ENCODE measurements at regions not wholly inside any gene's neighbourhood (a gene's known extent, or its start where the extent isn't known, plus 50 kb on each side); places are given as distances from the start of the nearest gene placed in this dataset.
"Not testable (repeated sequence)": the region's sequence is repeated elsewhere in the genome, so short reads cannot be mapped to it uniquely, and the experiment has no call there.

DNA sequence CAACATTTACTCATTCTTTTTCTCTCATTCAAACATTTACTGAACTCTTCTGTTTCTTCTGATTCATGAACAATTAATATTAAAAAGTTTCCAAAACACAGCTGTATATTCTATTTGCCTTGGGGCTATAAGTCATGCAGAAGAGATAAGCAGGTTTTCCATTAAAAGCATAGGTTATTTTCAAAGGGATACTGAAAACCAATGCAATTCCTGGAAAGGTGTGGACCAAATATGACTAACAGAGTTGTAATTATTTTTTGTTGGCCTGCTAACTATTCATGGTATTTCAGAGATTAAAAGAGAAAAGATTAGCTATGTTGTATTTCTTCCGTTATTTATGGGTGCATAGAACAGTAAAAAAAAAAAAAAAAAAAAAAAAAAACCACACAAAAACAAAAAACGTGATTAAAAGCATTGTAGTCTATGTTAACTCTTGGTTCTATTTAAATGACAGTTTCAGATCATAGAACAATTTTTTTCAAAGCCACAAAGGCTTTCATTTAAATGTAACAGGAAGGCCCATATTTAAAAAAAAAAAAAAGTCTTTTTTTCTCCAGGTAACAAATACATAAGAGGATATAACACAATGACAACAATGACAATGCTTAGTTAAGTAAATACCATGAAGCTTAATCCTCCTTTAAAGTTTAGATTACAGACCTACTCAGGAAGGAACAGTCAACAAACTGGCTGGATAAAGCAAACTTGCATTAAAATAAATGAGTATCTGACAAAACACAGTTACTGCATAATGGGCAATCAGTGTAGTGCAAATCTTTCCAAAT is 1042.9 kb downstream of the GATA3 start:
- DNase-seq (ENCODE audit: low read depth in 2 of 2): no peak

DNA sequence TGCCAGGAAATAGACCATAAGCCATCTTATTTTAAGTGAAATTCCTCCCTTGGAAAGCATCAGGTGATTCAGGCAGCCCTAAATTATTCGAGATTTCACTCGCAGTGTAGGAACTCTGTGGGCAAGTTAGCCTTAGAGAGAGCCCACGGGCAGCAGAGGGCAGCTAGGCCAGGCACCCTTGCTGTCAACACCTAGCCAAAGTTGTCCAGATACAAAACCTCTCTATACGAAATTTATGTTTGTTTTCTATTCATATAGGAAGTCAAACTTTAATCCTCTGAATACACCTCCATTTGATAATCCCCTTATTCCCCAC is 1043.5 kb downstream of the GATA3 start:
- DNase-seq (ENCODE audit: low read depth in 2 of 2): no peak

DNA sequence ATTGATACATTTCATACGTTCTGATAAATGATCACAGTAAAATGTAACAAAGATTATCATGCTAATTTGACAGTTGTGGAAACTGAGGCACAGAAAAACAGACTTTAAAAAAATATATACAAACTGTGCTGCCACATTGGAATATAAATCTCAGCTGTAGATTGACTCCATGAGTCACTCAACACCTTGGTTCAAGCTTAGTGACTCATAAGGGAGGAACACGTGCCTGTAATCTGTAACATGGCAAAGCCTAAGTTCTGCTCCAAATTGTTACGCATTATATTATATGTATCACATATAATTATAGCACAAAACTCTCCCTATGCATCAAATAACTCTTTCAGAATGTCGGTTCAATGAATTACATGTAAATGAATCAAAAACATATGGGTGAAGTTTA is 1047.5 kb downstream of the GATA3 start:
- DNase-seq (ENCODE audit: low read depth in 2 of 2): no peak

DNA sequence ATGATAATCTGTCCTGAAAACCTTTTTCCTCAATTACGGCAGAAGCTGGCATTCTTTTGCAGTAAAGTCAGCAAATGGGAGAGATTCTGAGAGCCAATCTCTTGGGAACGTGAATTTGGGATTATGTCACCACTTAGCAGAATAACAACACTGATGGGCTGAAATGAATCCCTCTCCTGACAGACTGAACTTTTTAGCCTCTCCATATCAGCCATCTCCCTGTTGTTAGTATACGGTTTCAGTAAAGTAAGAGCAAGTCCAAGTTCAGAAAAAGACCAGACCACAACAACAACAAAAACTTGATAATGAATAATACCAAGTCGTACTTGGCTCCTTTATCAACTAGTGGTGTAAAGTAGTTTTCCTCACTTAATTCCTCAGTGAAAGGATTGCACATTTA is 1048.8 kb downstream of the GATA3 start:
- DNase-seq (ENCODE audit: low read depth in 2 of 2): no peak

DNA sequence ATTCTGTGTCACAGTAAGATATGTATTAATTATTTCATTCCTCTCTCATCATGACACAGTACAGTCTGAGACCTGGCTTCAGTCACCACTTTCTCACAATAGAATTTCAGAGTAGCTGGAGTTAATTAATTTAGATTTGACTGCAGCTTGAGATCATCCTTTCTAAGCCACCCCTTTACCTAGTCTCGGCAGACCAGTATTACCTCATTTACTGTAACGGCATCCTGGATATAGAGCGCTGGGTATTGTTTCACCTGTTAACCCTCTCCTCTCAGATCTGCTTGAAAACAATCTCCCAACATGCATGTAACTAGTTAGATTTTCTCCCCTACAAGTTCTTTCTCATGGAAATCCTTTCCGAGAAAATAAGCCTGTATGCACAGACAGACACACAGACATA is 1057.5 kb downstream of the GATA3 start:
- no peak for DNase-seq (ENCODE audit: low read depth in 2 of 2)

DNA sequence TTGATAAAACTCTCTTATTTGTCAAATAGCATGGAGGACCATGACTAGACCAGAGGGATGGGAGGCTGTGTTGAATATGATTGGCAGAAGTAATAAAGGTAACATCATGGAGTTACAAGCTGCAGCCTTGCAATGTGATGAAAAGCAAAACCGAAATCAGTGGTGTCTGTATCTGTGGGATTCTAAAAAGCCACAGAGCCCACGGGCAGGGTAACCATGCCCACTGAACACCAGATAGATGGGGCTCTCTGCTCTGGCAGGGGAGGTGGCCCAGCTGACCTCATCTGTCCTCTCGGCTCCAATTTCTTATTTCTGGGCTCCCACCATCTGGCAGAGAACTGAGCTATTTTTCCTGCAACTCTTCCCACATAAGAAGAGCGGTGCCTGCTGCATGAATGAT is 1072.2 kb downstream of the GATA3 start:
- DNase-seq (ENCODE audit: low read depth in 2 of 2): no peak

DNA sequence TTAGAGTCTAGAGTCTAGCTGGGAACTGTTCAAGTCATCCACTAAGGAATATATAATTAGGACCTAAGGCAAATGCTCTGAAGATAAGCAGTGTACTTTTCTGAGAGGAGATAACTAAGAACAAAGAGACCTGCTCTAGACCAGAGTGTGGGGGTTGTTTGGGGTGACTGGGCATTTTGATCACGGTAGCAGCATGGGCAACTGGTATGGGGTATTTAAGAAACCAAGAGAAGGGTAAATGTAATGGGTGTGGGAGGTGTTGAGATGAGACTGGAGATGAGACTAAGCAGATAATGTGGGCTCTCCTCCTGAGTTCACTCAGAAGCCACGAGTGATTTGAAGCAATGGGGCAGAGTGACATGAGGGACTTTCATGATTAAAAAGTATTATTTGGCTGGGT is 1082.9 kb downstream of the GATA3 start:
- DNase-seq (ENCODE audit: low read depth in 2 of 2): no peak

DNA sequence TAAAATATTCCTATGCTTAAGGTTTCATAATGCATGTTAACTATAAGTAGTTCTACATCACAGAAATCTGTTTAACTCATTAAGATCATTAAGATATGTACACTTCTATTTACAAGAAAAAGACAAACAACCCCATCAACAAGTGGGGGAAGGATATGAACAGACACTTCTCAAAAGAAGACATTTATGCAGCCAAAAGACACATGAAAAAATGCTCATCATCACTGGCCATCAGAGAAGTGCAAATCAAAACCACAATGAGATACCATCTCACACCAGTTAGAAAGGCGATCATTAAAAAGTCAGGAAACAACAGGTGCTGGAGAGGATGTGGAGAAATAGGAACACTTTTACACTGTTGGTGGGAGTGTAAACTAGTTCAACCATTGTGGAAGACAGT is 1084.3 kb downstream of the GATA3 start:
- DNase-seq (ENCODE audit: low read depth in 2 of 2): not testable (repeated sequence)

DNA sequence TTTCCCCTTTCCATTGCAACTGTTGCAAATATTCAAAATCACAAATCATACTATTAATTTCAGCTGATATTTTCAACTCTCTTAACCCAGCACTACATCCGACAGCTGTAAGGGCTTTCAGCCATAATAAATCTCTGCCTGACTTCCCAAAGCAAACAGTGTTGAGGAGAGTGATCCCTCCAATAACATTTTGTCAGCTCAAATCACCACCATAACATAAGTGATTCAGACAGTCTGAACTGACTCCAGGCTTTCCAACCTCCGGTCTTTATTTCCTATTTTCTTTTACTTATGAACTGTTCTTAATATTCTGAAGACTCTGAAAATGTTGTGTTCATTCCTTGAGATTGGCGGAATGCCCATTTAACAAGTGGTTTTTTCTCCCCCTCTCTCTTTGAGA is 1085.9 kb downstream of the GATA3 start:
- no peak for DNase-seq (ENCODE audit: low read depth in 2 of 2)

DNA sequence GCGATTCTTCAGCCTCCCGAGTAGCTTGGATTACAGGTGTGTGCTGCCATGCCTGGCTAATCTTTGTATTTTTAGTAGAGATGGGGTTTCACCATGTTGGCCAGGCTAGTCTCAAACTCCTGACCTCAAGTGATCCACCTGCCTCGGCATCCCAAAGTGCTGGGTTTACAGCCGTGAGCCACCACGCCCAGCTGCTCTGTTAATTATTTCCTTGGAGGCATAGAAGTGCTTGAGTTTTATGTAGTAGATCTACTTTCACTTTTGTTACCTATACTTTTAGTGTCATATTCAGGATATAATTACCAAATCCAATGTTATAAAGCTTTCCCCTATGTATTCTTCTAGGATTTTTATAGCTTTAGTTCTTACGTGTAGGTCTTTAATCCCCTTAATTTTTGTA is 1093.0 kb downstream of the GATA3 start:
- no peak for DNase-seq (ENCODE audit: low read depth in 2 of 2)

DNA sequence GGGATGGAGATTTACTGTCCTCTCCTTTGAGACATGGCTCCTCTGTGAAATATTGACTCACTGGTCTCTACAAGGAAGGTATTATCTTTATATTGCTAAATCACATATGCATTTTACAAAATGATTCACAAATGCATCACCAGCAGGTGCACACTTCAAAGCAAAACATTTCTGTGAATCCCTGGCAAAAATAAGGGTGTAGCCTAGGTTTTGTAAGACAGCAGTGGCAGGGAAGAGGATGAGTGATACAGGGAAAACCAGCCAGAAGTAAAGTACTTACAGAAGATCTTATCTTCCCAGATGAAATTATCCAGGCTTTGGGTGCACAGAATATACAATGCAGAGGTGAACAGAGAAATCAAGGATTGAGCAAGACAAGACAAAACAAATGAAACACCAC is 1094.6 kb downstream of the GATA3 start:
- no peak for DNase-seq (ENCODE audit: low read depth in 2 of 2)

DNA sequence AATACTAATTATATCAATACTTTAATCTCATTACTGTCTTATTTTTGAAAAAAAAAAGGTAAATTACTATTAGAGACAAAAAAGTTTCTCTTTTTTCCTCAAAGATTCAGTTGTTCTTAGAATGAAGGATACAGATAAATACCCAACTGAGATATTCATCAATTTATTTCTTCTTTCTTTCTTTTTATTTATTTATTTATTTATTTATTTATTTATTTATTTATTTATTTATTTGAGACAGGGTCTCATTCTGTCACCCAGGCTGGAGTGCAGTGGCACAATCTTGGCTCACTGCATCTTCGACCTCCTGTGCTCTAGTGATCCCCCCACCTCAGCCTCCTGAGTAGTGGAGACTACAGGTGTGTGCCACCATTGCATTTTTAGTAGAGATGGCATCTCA is 1098.6 kb downstream of the GATA3 start:
- DNase-seq (ENCODE audit: low read depth in 2 of 2): not testable (repeated sequence)

DNA sequence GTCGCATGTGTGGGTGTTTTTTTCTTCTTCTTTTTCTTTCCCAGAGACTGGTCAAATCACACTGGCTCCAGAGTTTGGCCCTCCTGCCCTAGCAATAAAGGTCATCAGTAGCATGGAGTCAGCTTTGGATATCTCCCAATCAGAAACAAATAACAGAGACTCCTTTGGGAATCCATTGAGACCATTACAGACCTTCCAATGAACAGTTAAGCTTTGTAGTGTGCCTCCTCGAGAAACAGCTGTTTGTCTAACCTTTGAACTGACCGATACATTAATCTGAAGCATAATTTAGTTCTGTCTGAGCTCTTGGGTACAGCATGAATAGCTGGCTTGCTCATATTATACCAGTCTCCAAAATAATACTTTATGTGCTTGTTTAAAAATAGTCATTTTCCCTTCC is 1103.2 kb downstream of the GATA3 start:
- no peak for DNase-seq (ENCODE audit: low read depth in 2 of 2)

DNA sequence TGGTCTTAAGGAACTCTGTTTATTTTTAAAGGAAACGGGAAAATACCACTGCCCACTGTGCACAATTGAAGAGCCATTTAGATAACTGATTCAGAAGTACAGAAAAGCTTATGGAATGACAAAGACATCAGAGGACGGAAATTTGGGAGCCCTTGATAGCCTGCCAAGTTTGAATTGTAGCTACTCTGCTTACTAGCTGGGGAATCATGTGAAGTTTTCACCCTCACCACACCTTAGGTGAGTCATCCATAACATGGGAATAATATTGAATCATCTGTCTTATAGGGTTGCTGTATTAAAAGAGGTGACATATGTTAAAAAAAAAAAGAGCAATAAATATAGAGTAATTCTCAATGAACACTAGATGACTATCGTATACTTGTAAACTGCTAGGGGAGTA is 1104.2 kb downstream of the GATA3 start:
- no peak for DNase-seq (ENCODE audit: low read depth in 2 of 2)

DNA sequence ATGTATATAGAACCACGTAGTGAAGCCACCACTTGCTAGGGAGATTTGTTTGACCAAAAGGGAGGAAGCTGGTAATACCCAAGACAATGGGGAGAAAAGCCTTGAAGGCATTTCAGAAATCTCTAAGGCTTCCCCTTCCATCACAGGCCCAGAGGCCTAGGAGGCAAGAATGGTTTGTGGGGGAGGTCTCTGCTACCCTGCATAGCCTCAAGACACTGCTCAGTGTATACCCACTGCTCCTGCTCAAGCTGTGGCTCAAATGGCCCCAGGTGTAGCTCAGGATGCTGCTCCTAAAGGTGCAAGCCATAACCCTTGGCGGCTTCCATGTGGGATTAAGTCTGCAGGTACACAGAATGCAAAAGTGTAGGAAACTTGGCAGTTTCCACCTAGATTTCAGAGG is 1105.8 kb downstream of the GATA3 start:
- DNase-seq (ENCODE audit: low read depth in 2 of 2): no peak

DNA sequence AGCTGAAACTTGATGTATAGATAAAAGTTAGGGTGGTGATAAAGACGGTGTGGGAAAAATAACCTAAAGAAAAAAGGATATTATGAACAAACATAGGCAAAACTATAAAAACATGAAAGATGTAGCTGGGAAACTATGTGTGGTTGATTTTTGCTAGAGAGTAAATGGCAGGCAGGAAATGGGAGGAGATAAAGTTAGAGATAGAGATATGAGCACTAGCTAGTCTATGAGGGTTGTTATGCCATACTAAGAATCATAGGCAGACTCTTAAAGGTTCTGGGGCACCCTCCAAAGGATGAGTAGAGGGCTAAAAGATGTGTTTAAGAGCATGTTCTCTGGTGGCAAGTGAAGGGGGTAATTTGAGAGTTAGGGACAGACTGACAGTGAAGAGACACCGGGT is 1109.2 kb downstream of the GATA3 start:
- no peak for DNase-seq (ENCODE audit: low read depth in 2 of 2)

DNA sequence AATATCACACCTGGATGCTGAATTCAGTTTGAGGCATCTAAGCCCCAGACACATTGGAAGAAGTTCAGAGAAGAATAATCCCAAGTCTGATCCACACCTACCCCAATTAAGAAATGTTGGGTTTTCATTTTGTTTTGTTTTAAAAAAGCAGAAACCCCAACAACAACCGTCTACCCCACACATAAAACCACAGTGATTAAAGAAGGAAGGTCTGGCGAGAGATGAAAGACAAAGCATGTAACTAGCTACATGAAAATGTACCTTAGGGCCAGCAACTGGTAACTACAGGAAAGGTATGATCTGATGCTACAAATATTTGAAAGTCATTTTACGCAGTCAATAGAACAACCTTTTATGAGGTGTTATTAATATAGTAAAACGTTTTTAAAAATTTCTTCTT is 1112.3 kb downstream of the GATA3 start:
- no peak for DNase-seq (ENCODE audit: low read depth in 2 of 2)

DNA sequence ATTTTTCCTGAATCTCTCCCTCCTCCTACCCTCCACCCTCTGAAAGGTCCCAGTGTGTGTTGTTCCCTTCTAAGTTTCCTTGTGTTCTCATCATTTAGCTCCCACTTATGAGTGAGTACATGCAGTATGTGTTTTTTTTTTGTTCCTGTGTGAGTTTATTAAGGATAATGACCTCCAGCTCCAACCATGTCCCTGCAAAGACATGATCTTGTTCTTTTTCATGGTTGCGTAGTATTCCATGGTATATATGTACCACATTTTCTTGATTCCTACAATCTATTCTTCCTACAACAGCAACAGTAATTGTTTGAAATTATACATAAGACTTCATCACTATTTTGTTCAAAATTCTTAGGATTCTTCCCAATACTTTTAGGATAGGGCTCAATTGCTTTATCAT is 1117.8 kb downstream of the GATA3 start:
- no peak for DNase-seq (ENCODE audit: low read depth in 2 of 2)

DNA sequence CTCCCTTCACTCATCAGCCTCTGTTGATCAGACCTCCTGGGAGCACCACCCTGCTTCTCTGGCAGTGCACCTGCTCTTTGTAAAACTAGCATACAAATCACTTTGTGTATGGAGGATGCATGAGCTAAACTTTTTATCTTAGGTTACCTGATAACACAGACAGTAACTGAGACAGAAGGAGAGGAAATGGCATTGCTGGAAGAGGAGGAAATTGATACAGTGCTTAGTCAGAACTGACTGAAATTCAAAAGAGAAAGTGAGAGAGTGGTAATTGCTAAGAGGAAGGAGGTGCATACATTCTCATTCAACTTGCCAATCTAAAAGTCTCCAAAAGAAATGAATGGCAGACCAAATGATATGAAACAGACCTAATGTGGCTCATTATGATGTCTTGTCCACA is 1120.7 kb downstream of the GATA3 start:
- DNase-seq (ENCODE audit: low read depth in 2 of 2): no peak

DNA sequence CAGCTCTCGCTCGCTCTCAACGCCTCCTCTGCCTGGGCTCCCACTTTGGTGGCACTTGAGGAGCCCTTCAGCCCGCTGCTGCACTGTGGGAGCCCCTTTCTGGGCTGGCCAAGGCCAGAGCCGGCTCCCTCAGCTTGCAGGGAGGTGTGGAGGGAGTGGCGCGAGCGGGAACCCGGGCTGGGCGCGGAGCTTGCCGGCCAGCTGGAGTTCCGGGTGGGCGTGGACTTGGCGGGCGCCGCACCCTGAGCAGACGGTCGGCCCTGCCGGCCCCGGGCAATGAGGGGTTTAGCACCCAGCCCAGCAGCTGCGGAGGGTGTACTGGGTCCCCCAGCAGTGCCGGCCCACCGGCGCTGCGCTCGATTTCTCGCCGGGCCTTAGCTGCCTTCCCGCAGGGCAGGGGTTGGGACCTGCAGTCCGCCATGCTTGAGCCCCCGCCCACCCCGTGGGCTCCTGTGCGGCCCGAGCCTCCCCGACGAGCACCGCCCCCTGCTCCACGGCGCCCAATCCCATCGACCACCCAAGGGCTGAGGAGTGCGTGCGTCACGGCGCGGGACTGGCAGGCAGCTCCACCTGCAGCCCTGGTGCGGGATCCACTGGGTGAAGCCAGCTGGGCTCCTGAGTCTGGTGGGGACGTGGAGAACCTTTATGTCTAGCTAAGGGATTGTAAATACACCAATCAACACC is 1128.9 kb downstream of the GATA3 start:
- DNase-seq (ENCODE audit: low read depth in 2 of 2): not testable (repeated sequence)

DNA sequence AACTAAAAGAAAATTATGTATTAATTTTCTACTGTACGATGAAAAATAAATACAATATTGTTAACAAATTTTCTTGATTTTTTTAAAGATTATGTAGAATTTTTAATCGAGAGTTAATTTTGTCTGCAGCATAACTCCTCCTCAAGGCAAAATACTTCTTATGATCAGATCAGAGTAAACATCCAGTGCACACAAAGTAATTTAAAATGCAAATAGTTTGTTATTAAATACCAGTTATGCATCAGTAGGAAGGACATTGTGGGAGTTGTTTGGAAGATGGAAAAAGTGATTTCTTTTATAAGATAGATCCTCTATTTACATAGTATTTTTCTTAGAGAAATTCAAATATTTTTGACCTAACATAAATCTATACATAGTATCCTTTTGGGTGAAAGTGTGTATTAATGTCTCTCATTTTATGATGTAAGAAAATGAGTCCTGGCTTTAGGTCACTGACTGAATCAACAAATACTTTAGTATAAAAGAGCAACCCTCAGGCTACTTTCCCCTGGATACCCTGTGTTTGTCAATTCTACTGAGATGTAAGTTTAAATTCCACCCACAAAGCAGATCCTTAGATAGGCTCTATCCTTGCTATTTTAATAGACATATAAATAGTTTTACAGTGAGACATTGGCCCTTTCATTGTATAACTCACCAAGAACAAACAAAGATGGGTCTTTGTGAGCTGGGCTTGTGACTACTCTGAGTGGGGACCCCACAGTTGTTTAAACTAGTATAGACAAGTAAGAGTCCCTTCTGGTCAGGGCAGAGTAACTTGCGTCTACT is 1133.7 kb downstream of the GATA3 start:
- no peak for DNase-seq (ENCODE audit: low read depth in 2 of 2)

DNA sequence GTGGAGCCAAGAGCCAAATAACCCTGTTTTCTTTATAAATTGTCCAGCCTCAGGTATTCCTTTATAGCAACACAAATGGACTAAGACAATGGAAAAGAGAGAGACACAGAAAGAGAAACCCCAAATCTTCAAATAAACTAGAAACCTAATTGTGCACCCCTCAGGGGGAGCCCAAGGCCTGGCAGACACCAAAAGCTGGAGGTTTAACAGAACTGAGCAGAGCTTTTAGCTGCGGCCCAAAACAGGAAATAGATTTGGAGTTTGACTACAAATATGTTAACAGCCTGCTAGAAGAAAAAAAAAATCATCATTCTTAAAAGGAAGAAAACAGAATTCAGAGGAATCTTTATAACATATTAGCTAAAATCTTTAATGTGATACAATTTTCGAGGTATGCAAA is 1135.0 kb downstream of the GATA3 start:
- DNase-seq (ENCODE audit: low read depth in 2 of 2): no peak

DNA sequence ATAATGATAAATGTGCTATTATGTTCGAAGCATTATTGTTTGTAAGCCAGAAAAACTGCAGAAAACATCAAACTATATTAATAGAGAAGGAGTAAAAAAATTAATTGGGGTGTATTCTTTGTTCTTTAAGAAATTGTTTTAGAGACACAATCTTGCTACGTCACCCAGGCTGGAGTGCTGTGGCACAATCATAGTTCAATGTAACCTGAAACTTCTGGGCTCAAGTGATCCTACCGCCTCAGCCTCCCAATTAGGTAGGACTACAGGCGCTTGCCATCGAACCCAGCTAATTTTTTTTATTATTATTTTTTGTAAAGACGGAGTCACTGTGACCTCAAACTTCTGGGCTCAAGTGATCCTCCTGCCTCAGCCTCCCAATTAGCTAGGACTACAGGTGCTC is 1138.6 kb downstream of the GATA3 start:
- no peak for DNase-seq (ENCODE audit: low read depth in 2 of 2)

All from activated CD4-positive, alpha-beta T cell treated with anti-CD3 and anti-CD28 coated beads for 24 hours (primary cell).